Endothelial cell (in vitro differentiated cells): ENCODE measurements at regions not wholly inside any gene's neighbourhood (a gene's known extent, or its start where the extent isn't known, plus 50 kb on each side); places are given as distances from the start of the nearest gene placed in this dataset.

ENCODE experiments used
- DNase-seq: peaks from one replicate; pipeline ENCODE4 v3.0.0; 2021; ENCODE audit warnings: low spot score
- H3K27ac Mint-ChIP-seq: one replicate; pipeline ENCODE4 v1.8.0; 2021; ENCODE audit warnings: mixed read lengths, inconsistent platforms; ENCODE audit not compliant: unreplicated experiment
- H3K27me3 Mint-ChIP-seq: one replicate; pipeline ENCODE4 v1.8.0; 2021; ENCODE audit warnings: mild to moderate bottlenecking, moderate library complexity, mixed read lengths, inconsistent platforms; ENCODE audit not compliant: unreplicated experiment
- H3K36me3 Mint-ChIP-seq: one replicate; pipeline ENCODE4 v1.8.0; 2021; ENCODE audit warnings: mild to moderate bottlenecking, low read depth, mixed read lengths, inconsistent platforms; ENCODE audit not compliant: unreplicated experiment
- H3K4me1 Mint-ChIP-seq: one replicate; pipeline ENCODE4 v1.8.0; 2021; ENCODE audit warnings: mild to moderate bottlenecking, mixed read lengths, inconsistent platforms; ENCODE audit not compliant: unreplicated experiment
- H3K4me3 Mint-ChIP-seq: one replicate; pipeline ENCODE4 v1.8.0; 2021; ENCODE audit warnings: mild to moderate bottlenecking, mixed read lengths, inconsistent platforms; ENCODE audit not compliant: unreplicated experiment
- H3K9me3 Mint-ChIP-seq: one replicate; pipeline ENCODE4 v1.8.0; 2021; ENCODE audit warnings: mixed read lengths, inconsistent platforms; ENCODE audit not compliant: unreplicated experiment
- CTCF ChIP-seq: fragments of 200-600 bp; sonication (generic); IDR thresholded peaks from one replicate; pipeline ENCODE4 v1.5.0; 2021; ENCODE audit warnings: antibody characterized with exemption; ENCODE audit not compliant: unreplicated experiment

GRCh38 chr10:33126742-33127141 lies 168.7 kb upstream of the ITGB1 start:
- H3K27ac Mint-ChIP-seq = no peak overlapping the region
- no peaks in the 10 kb centered on the region for H3K27me3 Mint-ChIP-seq
- H3K4me3 Mint-ChIP-seq = no peak overlapping the region
- H3K9me3 Mint-ChIP-seq = no peaks in the 10 kb centered on the region
- DNase-seq = no peak
- no peak for TF ChIP-seq CTCF
- H3K36me3 Mint-ChIP-seq = no peaks in the 10 kb centered on the region
- H3K4me1 Mint-ChIP-seq = peaks cover 24% of the 10 kb centered on the region

GRCh38 chr10:33125522-33126517 lies 167.8 kb upstream of the ITGB1 start:
- no peak for TF ChIP-seq CTCF
- Mint-ChIP-seq H3K9me3 (no peaks in the 10 kb centered on the region), H3K4me1 (peaks cover 24% of the 10 kb centered on the region), H3K27ac (peak overlapping the region; percentile 80), H3K27me3 (no peaks in the 10 kb centered on the region), H3K4me3 (no peak overlapping the region), H3K36me3 (no peaks in the 10 kb centered on the region)
- no peak for DNase-seq

GRCh38 chr10:33125111-33125510 lies 167.1 kb upstream of the ITGB1 start:
- Mint-ChIP-seq H3K4me3 (no peak overlapping the region), H3K9me3 (no peaks in the 10 kb centered on the region), H3K4me1 (peaks cover 24% of the 10 kb centered on the region), H3K27ac (peak overlapping the region; percentile 80), H3K36me3 (no peaks in the 10 kb centered on the region), H3K27me3 (no peaks in the 10 kb centered on the region)
- no peak for DNase-seq
- no peak for TF ChIP-seq CTCF

GRCh38 chr10:33123680-33124079 lies 165.7 kb upstream of the ITGB1 start:
- Mint-ChIP-seq H3K36me3 (no peaks in the 10 kb centered on the region), H3K27ac (no peak overlapping the region), H3K27me3 (no peaks in the 10 kb centered on the region), H3K4me1 (peaks cover 26% of the 10 kb centered on the region), H3K9me3 (no peaks in the 10 kb centered on the region), H3K4me3 (no peak overlapping the region)
- DNase-seq = no peak
- no peak for TF ChIP-seq CTCF
